NCI-H2196 (cell line): ENCODE measurements at regions not wholly inside any gene's neighbourhood (a gene's known extent, or its start where the extent isn't known, plus 50 kb on each side); places are given as distances from the start of the nearest gene placed in this dataset.

Experiments used
- DNase-seq: peaks from one replicate; lab custom pipeline; 2025; ENCODE audit not compliant: unreplicated experiment; lab: John Stamatoyannopoulos, UW

- no peak for DNase-seq
Observed at GRCh38 chr5:2391021-2391420, 360.5 kb downstream of the IRX2 start.

- no peak for DNase-seq
Observed at GRCh38 chr5:2388571-2388970, 362.9 kb downstream of the IRX2 start.

GRCh38 chr5:2387634-2388325 lies 363.7 kb downstream of the IRX2 start:
- no peak for DNase-seq

- DNase-seq, result no peak
Observed at GRCh38 chr5:2387250-2387633, 364.2 kb downstream of the IRX2 start.

DNA sequence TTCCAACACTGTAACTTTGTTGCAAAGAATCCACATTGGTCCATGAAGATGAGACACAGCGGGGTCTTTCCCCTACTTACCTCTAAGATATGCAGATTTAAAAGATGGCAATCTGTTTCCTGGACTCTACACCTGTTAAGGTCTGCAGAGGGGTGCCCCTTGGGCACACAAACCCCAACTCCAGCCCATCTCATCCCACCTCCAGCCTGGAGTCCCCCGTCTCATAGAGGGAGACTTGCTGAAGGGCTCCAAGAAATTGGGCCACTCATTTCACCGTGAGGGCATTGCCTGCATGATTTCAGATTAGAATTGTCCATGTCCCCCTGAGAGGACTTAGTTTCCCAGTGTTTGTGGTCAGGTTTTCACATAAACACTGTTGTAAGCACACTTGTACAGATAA lies 365.7 kb downstream of the IRX2 start:
- no peak for DNase-seq

GRCh38 chr5:2383698-2384065 lies 367.8 kb downstream of the IRX2 start:
- no peak for DNase-seq

GRCh38 chr5:2382776-2383697 lies 368.4 kb downstream of the IRX2 start:
- no peak for DNase-seq

GRCh38 chr5:2381861-2382260 lies 369.6 kb downstream of the IRX2 start:
- no peak for DNase-seq

DNA sequence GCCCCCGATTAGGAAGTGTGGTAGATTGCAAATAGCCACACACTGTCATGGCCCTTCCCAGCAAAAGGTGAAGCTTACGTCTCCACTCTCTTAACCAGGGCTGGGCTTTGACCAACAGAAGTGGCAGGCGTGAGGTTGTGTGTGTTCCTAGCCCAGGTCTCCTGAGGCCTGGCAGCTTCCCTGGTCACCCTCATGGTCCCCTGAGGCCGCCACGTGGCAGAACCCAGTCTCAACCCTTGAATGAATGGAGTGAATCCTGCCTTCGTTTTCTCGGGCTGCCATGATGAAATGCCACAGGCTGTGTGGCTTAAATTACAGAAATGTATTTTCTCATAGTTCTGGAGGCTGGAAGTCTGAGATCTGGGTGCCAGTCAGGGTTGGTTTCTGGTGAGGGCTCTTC lies 370.4 kb downstream of the IRX2 start:
- no peak for DNase-seq

DNA sequence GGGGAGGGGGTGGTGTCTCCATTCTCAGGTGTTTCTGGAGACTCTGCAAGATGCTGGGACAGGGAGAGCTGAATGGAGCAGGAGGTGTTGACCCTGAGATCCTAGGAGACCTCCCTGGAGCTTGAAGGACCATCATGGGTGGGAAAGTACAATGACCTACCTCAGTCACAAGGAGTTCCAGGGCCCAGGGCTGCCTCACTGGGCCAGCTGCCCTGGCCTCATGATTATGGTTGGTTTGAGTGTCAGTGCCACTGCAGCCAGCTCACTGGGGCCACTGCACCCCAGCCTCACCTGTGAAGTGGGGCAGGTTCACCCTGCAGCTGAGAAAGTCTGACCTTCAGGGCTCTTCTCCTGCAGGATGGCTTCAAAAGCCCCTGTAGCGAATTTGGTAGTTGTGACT lies 372.5 kb downstream of the IRX2 start:
- no peak for DNase-seq

- no peak for DNase-seq
Observed at GRCh38 chr5:2378108-2378507, 373.4 kb downstream of the IRX2 start.

DNA sequence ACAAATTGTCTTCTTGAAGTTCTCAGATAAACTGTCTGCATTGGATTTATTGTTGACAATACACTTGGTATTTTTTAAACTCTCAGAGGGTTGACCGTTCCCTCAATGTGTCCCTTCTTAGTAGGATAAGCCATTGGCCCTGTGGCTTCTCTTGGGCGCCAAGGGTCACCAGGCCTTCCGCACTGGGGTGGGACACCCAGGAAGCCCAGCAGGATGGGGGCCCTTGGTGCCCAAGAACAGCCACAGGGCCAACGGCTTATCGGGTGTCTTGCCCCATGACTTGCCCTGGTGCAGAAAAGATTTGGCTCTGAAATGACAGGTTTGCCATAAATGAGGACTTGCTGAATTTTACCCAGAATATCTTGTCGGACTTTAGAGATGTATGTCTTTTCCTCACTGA lies 375.0 kb downstream of the IRX2 start:
- no peak for DNase-seq

DNA sequence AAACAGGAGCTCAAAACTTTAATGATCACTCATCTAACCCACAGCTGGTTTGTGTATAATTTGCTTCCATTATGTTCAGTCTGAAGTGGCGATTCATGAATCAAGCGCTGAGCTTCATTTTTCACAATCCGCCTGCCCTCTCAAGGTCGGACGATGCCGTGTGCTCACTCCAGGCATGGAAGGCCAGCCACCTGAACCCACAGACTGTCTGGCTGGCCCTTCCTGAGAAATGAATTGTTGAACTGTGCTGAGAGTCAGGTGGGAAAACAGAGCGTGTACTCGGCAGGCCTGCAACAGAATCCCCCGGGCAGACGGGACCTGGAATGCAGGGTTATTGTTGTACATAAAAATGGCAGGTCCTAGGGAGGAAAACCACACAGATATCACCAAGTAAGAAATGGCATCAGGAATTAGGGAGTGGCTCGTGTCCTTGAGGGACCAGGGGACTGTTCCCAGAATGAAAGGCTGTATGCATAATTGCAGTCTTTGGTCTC lies 375.7 kb downstream of the IRX2 start:
- DNase-seq, result no peak

DNA sequence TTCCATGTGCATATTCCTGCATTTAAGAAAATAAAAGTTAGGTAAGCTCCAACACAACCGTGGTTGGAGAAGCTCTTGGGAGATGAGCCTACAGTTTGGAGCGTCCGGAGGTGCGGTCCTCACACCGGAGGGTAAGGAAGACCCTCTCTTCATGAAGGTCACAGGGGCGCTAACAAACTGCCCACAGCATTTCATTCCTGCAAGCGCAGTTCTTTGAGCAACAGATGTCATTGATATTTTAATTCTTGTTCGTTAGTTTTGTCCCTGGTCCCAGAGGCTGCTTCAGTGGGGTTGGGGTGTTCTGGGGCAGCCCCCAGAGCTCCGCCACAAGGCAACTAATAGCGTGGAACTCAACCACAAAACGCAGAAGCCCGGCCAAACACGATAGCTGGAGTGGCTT lies 376.2 kb downstream of the IRX2 start:
- no peak for DNase-seq

GRCh38 chr5:2374703-2375102 lies 376.8 kb downstream of the IRX2 start:
- no peak for DNase-seq

DNA sequence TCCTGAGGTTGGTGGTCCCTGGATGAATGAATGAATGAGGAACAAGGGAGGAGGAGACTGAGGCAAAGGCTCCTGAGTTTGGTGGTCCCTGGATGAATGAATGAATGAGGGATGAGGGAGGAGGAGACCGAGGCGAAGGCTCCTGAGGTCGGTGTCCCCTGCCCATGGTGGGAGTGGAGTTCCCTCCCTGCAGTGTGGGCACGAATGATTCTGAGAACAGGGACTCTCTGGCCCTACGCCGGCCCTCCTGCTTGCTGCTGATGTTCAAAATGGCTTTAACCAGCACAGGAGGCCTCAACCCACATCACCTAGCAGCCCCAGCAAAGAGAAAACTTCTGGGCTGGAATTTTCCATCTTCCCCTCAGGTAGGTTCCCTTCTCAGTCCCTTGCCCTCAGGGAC lies 377.8 kb downstream of the IRX2 start:
- no peak for DNase-seq

DNA sequence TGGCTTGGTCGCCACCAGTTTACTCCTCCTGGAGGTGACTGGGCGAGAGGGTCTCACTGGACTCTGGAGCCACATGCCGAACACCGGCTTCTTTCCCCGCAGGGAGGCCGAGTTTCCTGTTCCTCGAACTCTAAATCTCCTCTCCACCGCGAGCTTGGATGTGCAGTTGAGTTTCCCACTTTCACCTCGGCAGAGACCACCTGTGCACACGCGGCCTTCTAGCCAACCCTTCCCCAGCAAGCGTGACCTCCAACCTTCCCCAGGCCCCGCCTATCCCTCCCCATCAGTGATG lies 380.1 kb downstream of the IRX2 start:
- no peak for DNase-seq

GRCh38 chr5:2370626-2371418 lies 380.7 kb downstream of the IRX2 start:
- DNase-seq, result no peak

- DNase-seq, result no peak
Observed at GRCh38 chr5:2369178-2369577, 382.3 kb downstream of the IRX2 start.

DNA sequence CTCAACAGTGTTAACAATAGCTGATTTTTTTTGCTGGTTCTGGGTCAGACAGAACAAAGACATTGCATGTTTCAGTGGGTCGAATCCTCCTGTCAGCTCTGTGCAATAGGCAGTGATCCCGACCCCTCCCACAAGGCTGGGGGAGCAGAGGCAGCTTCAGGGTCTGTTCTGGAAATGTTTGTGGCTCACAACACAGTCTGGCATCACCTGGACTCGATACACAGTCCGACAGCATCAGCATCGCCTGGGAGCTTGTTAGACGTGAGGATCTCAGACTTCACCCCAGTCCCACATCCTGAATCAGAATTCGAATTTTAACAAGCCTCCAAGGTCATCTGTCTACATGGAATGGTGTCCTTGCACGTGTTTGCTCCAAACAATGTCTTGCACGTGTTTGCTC lies 384.7 kb downstream of the IRX2 start:
- DNase-seq, result no peak

GRCh38 chr5:2357309-2357708 lies 394.2 kb downstream of the IRX2 start:
- no peak for DNase-seq

- DNase-seq, result no peak
Observed at GRCh38 chr5:2355859-2356258, 395.6 kb downstream of the IRX2 start.
